ENCODE measurements at regions not wholly inside any gene's neighbourhood (a gene's known extent, or its start where the extent isn't known, plus 50 kb on each side); places are given as distances from the start of the nearest gene placed in this dataset.
"Not testable (repeated sequence)": the region's sequence is repeated elsewhere in the genome, so short reads cannot be mapped to it uniquely, and the experiment has no call there.

- DNase-seq (ENCODE audit: low spot score), result no peak
- intact Hi-C loops (cut with DNase I), result no loop called here
Observed at GRCh38 chr17:70357190-70357589, 187.9 kb downstream of the KCNJ2 start.

- intact Hi-C loops (cut with DNase I), result no loop called here
- no peak for DNase-seq (ENCODE audit: low spot score)
Observed at GRCh38 chr17:70365091-70365583, 195.8 kb downstream of the KCNJ2 start.

- intact Hi-C loops (cut with DNase I), result no loop called here
- no peak for DNase-seq (ENCODE audit: low spot score)
Observed at GRCh38 chr17:70366386-70366785, 197.1 kb downstream of the KCNJ2 start.

- DNase-seq (ENCODE audit: low spot score), result no peak
- intact Hi-C loops (cut with DNase I), result no loop called here
Observed at GRCh38 chr17:70368011-70368410, 198.7 kb downstream of the KCNJ2 start.

GRCh38 chr17:70369391-70369790 lies 200.1 kb downstream of the KCNJ2 start:
- intact Hi-C loops (cut with DNase I), result no loop called here
- no peak for DNase-seq (ENCODE audit: low spot score)

GRCh38 chr17:70370816-70371215 lies 201.5 kb downstream of the KCNJ2 start:
- DNase-seq (ENCODE audit: low spot score), result no peak
- intact Hi-C loops (cut with DNase I), result no loop called here

GRCh38 chr17:70373369-70373768 lies 204.0 kb downstream of the KCNJ2 start:
- intact Hi-C loops (cut with DNase I), result no loop called here
- no peak for DNase-seq (ENCODE audit: low spot score)

GRCh38 chr17:70374496-70374895 lies 205.2 kb downstream of the KCNJ2 start:
- intact Hi-C loops (cut with DNase I), result no loop called here

GRCh38 chr17:70375406-70375805 lies 206.1 kb downstream of the KCNJ2 start:
- no peak for DNase-seq (ENCODE audit: low spot score)
- intact Hi-C loops (cut with DNase I), result no loop called here

More at GRCh38 chr17:70374496-70374895, 205.2 kb downstream of the KCNJ2 start:
- DNase-seq (ENCODE audit: low spot score), result no peak

- no peak for DNase-seq (ENCODE audit: low spot score)
- intact Hi-C loops (cut with DNase I), result no loop called here
Observed at GRCh38 chr17:70375813-70376770, 206.8 kb downstream of the KCNJ2 start.

- intact Hi-C loops (cut with DNase I), result no loop called here
- no peak for DNase-seq (ENCODE audit: low spot score)
Observed at GRCh38 chr17:70377654-70378053, 208.3 kb downstream of the KCNJ2 start.

GRCh38 chr17:70378076-70378475 lies 208.7 kb downstream of the KCNJ2 start:
- intact Hi-C loops (cut with DNase I), result no loop called here
- no peak for DNase-seq (ENCODE audit: low spot score)

- intact Hi-C loops (cut with DNase I), result no loop called here
- no peak for DNase-seq (ENCODE audit: low spot score)
Observed at GRCh38 chr17:70379945-70380344, 210.6 kb downstream of the KCNJ2 start.

- intact Hi-C loops (cut with DNase I); DNase-seq (ENCODE audit: low spot score): not testable (repeated sequence)
Observed at GRCh38 chr17:70381916-70382315, 212.6 kb downstream of the KCNJ2 start.

GRCh38 chr17:70388326-70388725 lies 219.0 kb downstream of the KCNJ2 start:
- intact Hi-C loops (cut with DNase I), result no loop called here
- no peak for DNase-seq (ENCODE audit: low spot score)

GRCh38 chr17:70389232-70389757 lies 220.0 kb downstream of the KCNJ2 start:
- intact Hi-C loops (cut with DNase I); DNase-seq (ENCODE audit: low spot score): not testable (repeated sequence)

- intact Hi-C loops (cut with DNase I), result no loop called here
- no peak for DNase-seq (ENCODE audit: low spot score)
Observed at GRCh38 chr17:70390049-70390448, 220.7 kb downstream of the KCNJ2 start.

- DNase-seq (ENCODE audit: low spot score), result no peak
- intact Hi-C loops (cut with DNase I), result no loop called here
Observed at GRCh38 chr17:70394473-70395232, 225.3 kb downstream of the KCNJ2 start.

GRCh38 chr17:70405492-70406220 lies 236.3 kb downstream of the KCNJ2 start:
- intact Hi-C loops (cut with DNase I), result no loop called here
- DNase-seq (ENCODE audit: low spot score), result no peak

All from posterior vena cava (tissue), 2 donors.